ENCODE measurements at regions not wholly inside any gene's neighbourhood (a gene's known extent, or its start where the extent isn't known, plus 50 kb on each side); places are given as distances from the start of the nearest gene placed in this dataset.
A peak's percentile ranks its signal among the peaks of the same experiment; 100 is the strongest.

DNA sequence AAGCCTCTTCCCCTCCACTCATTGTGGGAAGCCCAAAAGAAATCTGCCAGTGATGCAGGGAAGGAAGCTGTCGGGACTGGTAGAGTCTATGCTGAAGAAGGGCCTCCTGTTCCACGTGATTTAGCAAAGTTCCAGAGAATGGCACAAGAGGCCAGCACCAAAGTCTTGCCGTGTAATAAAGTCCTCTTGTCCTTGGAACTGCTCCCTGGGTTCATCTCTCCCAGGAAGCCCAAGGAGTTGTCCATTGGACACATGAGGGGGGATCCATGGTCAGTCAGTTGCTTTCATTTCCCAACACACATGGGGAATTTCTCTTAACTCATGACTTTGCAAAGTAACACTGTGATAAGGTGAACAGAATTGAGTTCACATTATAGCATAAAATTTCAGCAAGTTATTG lies 116.1 kb upstream of the RAB4A start:
- Mint-ChIP-seq H3K36me3 (ENCODE audit: low read depth) (no peaks in the 10 kb centered on the region), H3K9me3 (no peaks in the 10 kb centered on the region), H3K4me1 (no peaks in the 10 kb centered on the region), H3K4me3 (no peak overlapping the region), H3K27me3 (ENCODE audit: low read depth) (no peaks in the 10 kb centered on the region), H3K27ac (ENCODE audit: unreplicated experiment) (no peak overlapping the region)
- TF ChIP-seq CTCF (conservative IDR thresholded peaks at IDR 0.05), result no peak
- DNase-seq (ENCODE audit: low read depth, low spot score), result no peak

GRCh38 chr1:229155472-229155871 lies 115.4 kb upstream of the RAB4A start:
- no peaks in the 10 kb centered on the region for H3K27me3 Mint-ChIP-seq (ENCODE audit: low read depth)

GRCh38 chr1:229156872-229157271 lies 114.0 kb upstream of the RAB4A start:
- H3K36me3 Mint-ChIP-seq (ENCODE audit: low read depth), result no peaks in the 10 kb centered on the region
- H3K27ac Mint-ChIP-seq (ENCODE audit: unreplicated experiment), result no peak overlapping the region
- H3K27me3 Mint-ChIP-seq (ENCODE audit: low read depth), result no peaks in the 10 kb centered on the region
- H3K4me1 Mint-ChIP-seq, result no peaks in the 10 kb centered on the region
- no peak overlapping the region for H3K4me3 Mint-ChIP-seq
- no peaks in the 10 kb centered on the region for H3K9me3 Mint-ChIP-seq
- peak; percentile 44 for TF ChIP-seq CTCF (conservative IDR thresholded peaks at IDR 0.05)
- no peak for DNase-seq (ENCODE audit: low read depth, low spot score)

More at GRCh38 chr1:229155472-229155871, 115.4 kb upstream of the RAB4A start:
- Mint-ChIP-seq H3K9me3 (no peaks in the 10 kb centered on the region), H3K4me3 (no peak overlapping the region), H3K36me3 (ENCODE audit: low read depth) (no peaks in the 10 kb centered on the region), H3K27ac (ENCODE audit: unreplicated experiment) (no peak overlapping the region), H3K4me1 (no peaks in the 10 kb centered on the region)
- no peak for DNase-seq (ENCODE audit: low read depth, low spot score)
- no peak for TF ChIP-seq CTCF (conservative IDR thresholded peaks at IDR 0.05)

DNA sequence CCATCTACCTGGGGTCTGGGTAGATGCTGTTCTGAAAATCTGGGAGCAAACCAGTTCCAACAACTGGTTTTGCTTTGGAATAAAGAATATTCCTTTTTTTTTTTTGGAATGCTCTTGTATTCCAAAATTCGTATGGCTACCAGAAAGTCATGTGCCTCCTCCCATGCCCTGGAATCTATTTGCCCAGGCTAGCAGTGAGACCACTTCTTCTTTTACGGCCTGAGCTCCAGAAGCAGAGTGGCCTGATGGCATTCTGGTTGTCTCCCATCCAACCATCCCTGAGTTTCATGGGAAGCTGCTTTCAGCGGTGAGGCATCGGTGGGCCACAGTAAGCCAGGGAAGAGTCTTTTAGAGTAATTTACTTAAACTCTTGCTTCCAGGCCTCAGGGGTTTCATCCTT lies 113.4 kb upstream of the RAB4A start:
- H3K4me1 Mint-ChIP-seq, result no peaks in the 10 kb centered on the region
- H3K9me3 Mint-ChIP-seq, result no peaks in the 10 kb centered on the region
- no peak overlapping the region for H3K27ac Mint-ChIP-seq (ENCODE audit: unreplicated experiment)
- no peaks in the 10 kb centered on the region for H3K27me3 Mint-ChIP-seq (ENCODE audit: low read depth)
- DNase-seq (ENCODE audit: low read depth, low spot score), result no peak
- no peak for TF ChIP-seq CTCF (conservative IDR thresholded peaks at IDR 0.05)
- no peaks in the 10 kb centered on the region for H3K36me3 Mint-ChIP-seq (ENCODE audit: low read depth)
- no peak overlapping the region for H3K4me3 Mint-ChIP-seq

- H3K4me3 Mint-ChIP-seq, result no peak overlapping the region
- no peaks in the 10 kb centered on the region for H3K4me1 Mint-ChIP-seq
- H3K36me3 Mint-ChIP-seq (ENCODE audit: low read depth), result no peaks in the 10 kb centered on the region
- no peaks in the 10 kb centered on the region for H3K9me3 Mint-ChIP-seq
- no peak for TF ChIP-seq CTCF (conservative IDR thresholded peaks at IDR 0.05)
- DNase-seq (ENCODE audit: low read depth, low spot score), result no peak
- no peaks in the 10 kb centered on the region for H3K27me3 Mint-ChIP-seq (ENCODE audit: low read depth)
- no peak overlapping the region for H3K27ac Mint-ChIP-seq (ENCODE audit: unreplicated experiment)
These were observed 112.5 kb upstream of the RAB4A start for GRCh38 chr1:229158341-229158921.

Measured in neural crest cell (in vitro differentiated cells).